SJSA1 (cell line): ENCODE measurements at regions not wholly inside any gene's neighbourhood (a gene's known extent, or its start where the extent isn't known, plus 50 kb on each side); places are given as distances from the start of the nearest gene placed in this dataset.

Experiments used
- DNase-seq, 2 experiments: peaks; one replicate each; pipeline ENCODE4 v3.0.0-alpha.2; 2015 to 2020; ENCODE audit warnings: low spot score in 2 of 2, low read depth in 1 of 2
- H3K27ac ChIP-seq: fragments of 250-450 bp; sonication (Bioruptor Pico); 2 replicates; pipeline ENCODE4 v1.5.1; 2020; ENCODE audit warnings: mild to moderate bottlenecking, moderate library complexity
- H3K27me3 ChIP-seq: fragments of 250-450 bp; sonication (Bioruptor Pico); replicated peaks from 2 replicates; pipeline ENCODE4 v1.5.1; 2020; ENCODE audit warnings: mild to moderate bottlenecking, moderate library complexity
- H3K36me3 ChIP-seq: fragments of 250-450 bp; sonication (Bioruptor Pico); 2 replicates; pipeline ENCODE4 v1.5.1; 2020; ENCODE audit warnings: mild to moderate bottlenecking
- H3K4me1 ChIP-seq: fragments of 250-450 bp; sonication (Bioruptor Pico); replicated peaks from 2 replicates; pipeline ENCODE4 v1.6.1; 2021; ENCODE audit warnings: mild to moderate bottlenecking
- H3K4me3 ChIP-seq: fragments of 250-450 bp; sonication (Bioruptor Pico); 2 replicates; pipeline ENCODE4 v1.5.1; 2020; ENCODE audit warnings: mild to moderate bottlenecking
- H3K9me3 ChIP-seq: fragments of 250-450 bp; sonication (Bioruptor Pico); replicated peaks from 2 replicates; pipeline ENCODE4 v1.5.1; 2020; ENCODE audit warnings: mild to moderate bottlenecking

- H3K27ac ChIP-seq = no peak overlapping the region
- no peaks in the 10 kb centered on the region for H3K27me3 ChIP-seq
- no peak for DNase-seq
- H3K4me1 ChIP-seq = no peaks in the 10 kb centered on the region
- no peaks in the 10 kb centered on the region for H3K9me3 ChIP-seq
- H3K36me3 ChIP-seq = no peaks in the 10 kb centered on the region
- no peak overlapping the region for H3K4me3 ChIP-seq
Observed at GRCh38 chr4:24141836-24142235, 252.0 kb upstream of the PPARGC1A start.

- Histone ChIP-seq H3K4me3 (no peak overlapping the region), H3K27ac (no peak overlapping the region), H3K9me3 (no peaks in the 10 kb centered on the region), H3K4me1 (no peaks in the 10 kb centered on the region), H3K36me3 (no peaks in the 10 kb centered on the region), H3K27me3 (no peaks in the 10 kb centered on the region)
- DNase-seq = no peak
Observed at GRCh38 chr4:24140892-24141291, 251.0 kb upstream of the PPARGC1A start.

- H3K27ac ChIP-seq = no peak overlapping the region
- no peaks in the 10 kb centered on the region for H3K36me3 ChIP-seq
- H3K4me3 ChIP-seq = no peak overlapping the region
- no peaks in the 10 kb centered on the region for H3K9me3 ChIP-seq
- H3K4me1 ChIP-seq = no peaks in the 10 kb centered on the region
- no peaks in the 10 kb centered on the region for H3K27me3 ChIP-seq
- no peak for DNase-seq
Observed at GRCh38 chr4:24137671-24138601, 248.1 kb upstream of the PPARGC1A start.

DNA sequence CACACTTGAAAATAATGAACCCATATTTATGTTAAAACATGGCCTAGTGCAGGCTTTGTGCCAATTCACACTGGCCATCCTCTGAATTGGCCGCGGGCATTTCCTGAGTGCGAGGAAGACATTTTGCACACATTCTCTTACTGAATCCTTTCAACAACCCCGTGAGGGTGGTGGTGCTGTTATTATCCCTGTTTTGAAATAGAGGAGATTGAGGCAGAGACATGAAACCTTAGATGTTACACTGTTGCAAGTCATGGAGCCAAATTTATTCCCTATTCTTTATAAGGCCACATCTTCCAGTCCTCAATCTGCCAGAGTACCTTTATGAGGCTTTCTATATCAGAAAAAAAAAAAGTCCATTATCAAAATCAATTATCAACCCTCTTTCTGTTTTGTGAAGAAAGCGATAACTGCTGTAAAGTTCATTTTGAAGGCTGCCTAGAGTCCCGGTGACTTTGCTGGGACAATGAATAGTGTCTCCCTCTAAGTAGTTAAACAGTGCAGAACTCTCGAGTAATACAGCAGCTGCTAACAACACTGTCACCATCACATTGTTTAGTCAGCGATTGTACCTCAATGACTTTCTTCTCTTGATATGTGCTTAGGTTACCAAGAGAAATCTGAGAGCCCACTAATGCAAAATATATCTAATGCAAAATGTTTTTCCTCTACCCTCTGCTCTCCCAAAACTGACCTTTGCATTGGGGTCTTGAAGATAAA, 242.3 kb upstream of the PPARGC1A start:
- Histone ChIP-seq H3K9me3 (no peaks in the 10 kb centered on the region), H3K27ac (no peak overlapping the region), H3K4me3 (no peak overlapping the region), H3K36me3 (no peaks in the 10 kb centered on the region), H3K27me3 (no peaks in the 10 kb centered on the region), H3K4me1 (no peaks in the 10 kb centered on the region)
- DNase-seq = no peak

- Histone ChIP-seq H3K9me3 (no peaks in the 10 kb centered on the region), H3K27ac (no peak overlapping the region), H3K27me3 (no peaks in the 10 kb centered on the region), H3K36me3 (no peaks in the 10 kb centered on the region), H3K4me3 (no peak overlapping the region), H3K4me1 (no peaks in the 10 kb centered on the region)
- no peak for DNase-seq
Observed at GRCh38 chr4:24130637-24131036, 240.8 kb upstream of the PPARGC1A start.

DNA sequence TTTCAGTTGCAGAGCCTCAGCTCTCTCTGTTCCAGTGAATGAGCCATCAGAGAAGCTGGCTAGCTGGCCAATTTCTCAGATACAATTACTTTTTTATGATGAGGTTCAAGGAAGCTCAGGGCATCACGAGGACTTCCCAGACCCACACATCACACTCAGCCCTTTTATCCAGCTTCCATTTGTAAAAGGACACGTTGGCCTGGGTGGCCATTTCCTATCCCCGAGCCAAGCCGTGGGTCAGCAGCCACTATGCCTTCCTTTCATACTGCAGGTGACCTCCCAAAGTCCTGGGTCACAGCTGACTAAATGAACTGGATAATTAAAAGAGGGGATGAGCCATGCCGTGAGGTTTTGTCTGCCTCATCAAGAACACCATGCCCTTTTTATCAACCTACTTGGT, 236.9 kb upstream of the PPARGC1A start:
- no peaks in the 10 kb centered on the region for H3K36me3 ChIP-seq
- no peaks in the 10 kb centered on the region for H3K27me3 ChIP-seq
- H3K27ac ChIP-seq = no peak overlapping the region
- no peak overlapping the region for H3K4me3 ChIP-seq
- H3K4me1 ChIP-seq = no peaks in the 10 kb centered on the region
- H3K9me3 ChIP-seq = no peaks in the 10 kb centered on the region
- no peak for DNase-seq

DNA sequence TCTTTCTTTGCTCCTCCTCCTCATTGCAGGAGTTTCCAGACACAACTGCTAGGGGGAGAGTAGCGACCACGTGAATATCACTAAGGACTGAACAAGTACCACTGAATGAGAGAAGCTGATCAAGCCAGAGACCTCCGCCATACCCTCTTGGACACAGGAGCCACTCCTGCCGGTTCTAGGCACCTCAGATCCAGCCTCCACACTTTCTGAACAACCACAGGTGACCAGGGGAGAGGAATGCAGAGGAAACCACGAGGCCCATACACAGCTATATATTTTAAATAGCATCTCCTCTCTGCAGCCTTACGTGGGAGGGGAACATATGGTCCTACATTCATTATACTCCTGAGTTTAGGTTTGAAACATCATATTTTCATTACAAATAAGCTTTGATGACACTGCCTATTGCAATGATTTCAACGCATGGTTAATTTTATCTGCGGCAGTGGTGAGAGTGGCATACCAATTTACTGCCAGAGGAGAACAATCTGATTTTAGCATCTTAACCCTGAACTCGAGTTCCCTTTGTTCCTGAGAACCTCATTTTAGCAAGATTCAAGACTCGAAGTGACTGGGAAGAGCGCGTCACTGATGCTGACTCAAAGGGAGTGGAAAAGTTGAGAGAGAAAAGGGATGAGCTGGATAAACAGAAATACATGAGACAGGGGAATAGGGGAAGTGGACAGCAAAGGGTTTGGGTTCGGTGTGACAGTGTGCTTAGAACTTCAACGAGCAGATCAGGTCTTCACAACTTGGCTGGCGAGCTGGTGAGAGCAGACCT, 231.7 kb upstream of the PPARGC1A start:
- no peaks in the 10 kb centered on the region for H3K36me3 ChIP-seq
- no peak overlapping the region for H3K27ac ChIP-seq
- H3K27me3 ChIP-seq = no peaks in the 10 kb centered on the region
- no peaks in the 10 kb centered on the region for H3K4me1 ChIP-seq
- no peak for DNase-seq
- no peaks in the 10 kb centered on the region for H3K9me3 ChIP-seq
- H3K4me3 ChIP-seq = no peak overlapping the region

DNA sequence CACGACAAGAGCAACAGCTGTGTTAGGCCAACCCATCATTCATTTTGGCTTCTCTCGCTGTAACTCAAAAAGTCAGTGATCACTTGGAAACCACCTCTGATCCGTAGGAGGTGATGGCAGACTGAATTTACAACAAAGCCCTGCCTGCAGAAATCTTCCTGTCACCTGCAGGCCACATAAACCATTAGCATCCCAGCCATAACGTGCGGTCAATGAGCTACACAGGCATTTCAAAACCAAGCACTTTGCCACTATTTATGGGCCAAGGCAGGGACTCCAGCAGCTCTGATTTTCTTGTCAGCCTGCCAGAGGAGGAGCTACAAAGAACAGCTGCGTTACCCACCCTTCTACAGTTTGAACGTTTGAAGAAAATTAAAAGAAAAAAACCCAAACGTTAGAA, 228.1 kb upstream of the PPARGC1A start:
- Histone ChIP-seq H3K4me1 (no peaks in the 10 kb centered on the region), H3K9me3 (no peaks in the 10 kb centered on the region), H3K4me3 (no peak overlapping the region), H3K27me3 (no peaks in the 10 kb centered on the region), H3K36me3 (no peaks in the 10 kb centered on the region), H3K27ac (no peak overlapping the region)
- DNase-seq = no peak

DNA sequence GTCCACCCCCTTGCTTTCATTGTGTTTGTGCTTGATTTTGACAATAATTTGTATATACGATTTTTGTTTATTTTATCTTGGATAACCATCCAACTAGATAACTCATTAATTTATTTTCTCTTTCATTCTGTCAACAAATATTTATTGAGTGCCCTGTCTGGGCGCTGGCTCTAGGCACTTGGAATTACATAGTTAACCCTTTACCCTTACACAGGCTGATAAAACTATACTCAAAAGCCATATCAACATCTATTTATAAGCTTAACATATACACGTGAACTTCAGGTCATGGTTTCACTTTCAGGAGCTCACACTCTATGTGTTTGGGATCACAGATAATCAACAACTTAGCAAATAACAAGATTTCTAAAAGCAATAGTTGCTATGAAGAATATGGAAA, 226.3 kb upstream of the PPARGC1A start:
- H3K36me3 ChIP-seq = no peaks in the 10 kb centered on the region

DNA sequence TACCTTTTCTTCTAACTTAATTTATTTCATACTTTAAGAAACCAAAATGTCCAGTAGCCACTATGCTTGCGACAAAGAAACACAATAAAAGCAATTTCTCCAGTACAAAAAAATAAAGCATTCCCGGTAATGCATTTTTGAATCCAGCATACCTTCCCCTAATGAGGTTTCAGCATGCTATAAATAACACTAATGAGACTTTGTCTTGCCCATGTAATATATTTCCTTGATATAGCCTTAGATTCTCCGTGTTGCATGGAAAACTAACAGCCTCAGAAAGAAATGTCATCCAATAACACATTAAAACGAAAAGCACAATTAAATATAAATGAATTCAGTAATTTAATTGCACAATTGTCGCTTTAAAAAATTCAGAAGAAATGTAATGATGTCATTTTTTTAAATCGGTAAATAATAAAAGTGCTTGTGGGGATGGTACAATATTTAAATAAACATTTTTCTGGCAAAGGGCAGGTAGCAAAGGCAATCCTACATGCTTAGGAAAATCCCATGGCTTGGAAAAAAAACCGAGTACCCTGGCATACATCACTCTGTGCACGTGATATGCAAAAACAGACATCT, 225.2 kb upstream of the PPARGC1A start:
- no peaks in the 10 kb centered on the region for H3K27me3 ChIP-seq
- H3K4me3 ChIP-seq = no peak overlapping the region
- no peak for DNase-seq
- H3K36me3 ChIP-seq = no peaks in the 10 kb centered on the region
- H3K4me1 ChIP-seq = no peaks in the 10 kb centered on the region
- H3K27ac ChIP-seq = no peak overlapping the region
- no peaks in the 10 kb centered on the region for H3K9me3 ChIP-seq

More for the DNA sequence above, 226.3 kb upstream of the PPARGC1A start:
- Histone ChIP-seq H3K27ac (no peak overlapping the region), H3K4me3 (no peak overlapping the region), H3K9me3 (no peaks in the 10 kb centered on the region), H3K4me1 (no peaks in the 10 kb centered on the region), H3K27me3 (no peaks in the 10 kb centered on the region)
- no peak for DNase-seq

- no peaks in the 10 kb centered on the region for H3K9me3 ChIP-seq
- H3K27ac ChIP-seq = no peak overlapping the region
- no peak for DNase-seq
- no peaks in the 10 kb centered on the region for H3K4me1 ChIP-seq
- no peak overlapping the region for H3K4me3 ChIP-seq
- no peaks in the 10 kb centered on the region for H3K36me3 ChIP-seq
- H3K27me3 ChIP-seq = no peaks in the 10 kb centered on the region
Observed at GRCh38 chr4:24114444-24114843, 224.6 kb upstream of the PPARGC1A start.

GRCh38 chr4:24112466-24112865, 222.6 kb upstream of the PPARGC1A start:
- Histone ChIP-seq H3K9me3 (no peaks in the 10 kb centered on the region), H3K27me3 (no peaks in the 10 kb centered on the region), H3K4me3 (no peak overlapping the region), H3K27ac (no peak overlapping the region), H3K4me1 (no peaks in the 10 kb centered on the region), H3K36me3 (no peaks in the 10 kb centered on the region)
- no peak for DNase-seq

- no peaks in the 10 kb centered on the region for H3K27me3 ChIP-seq
- H3K4me1 ChIP-seq = peaks cover 28% of the 10 kb centered on the region
- H3K4me3 ChIP-seq = no peak overlapping the region
- H3K9me3 ChIP-seq = no peaks in the 10 kb centered on the region
- no peak for DNase-seq
- H3K27ac ChIP-seq = no peak overlapping the region
- H3K36me3 ChIP-seq = no peaks in the 10 kb centered on the region
Observed at GRCh38 chr4:24108567-24108966, 218.7 kb upstream of the PPARGC1A start.
